ENCODE measurements at regions not wholly inside any gene's neighbourhood (a gene's known extent, or its start where the extent isn't known, plus 50 kb on each side); places are given as distances from the start of the nearest gene placed in this dataset.

DNA sequence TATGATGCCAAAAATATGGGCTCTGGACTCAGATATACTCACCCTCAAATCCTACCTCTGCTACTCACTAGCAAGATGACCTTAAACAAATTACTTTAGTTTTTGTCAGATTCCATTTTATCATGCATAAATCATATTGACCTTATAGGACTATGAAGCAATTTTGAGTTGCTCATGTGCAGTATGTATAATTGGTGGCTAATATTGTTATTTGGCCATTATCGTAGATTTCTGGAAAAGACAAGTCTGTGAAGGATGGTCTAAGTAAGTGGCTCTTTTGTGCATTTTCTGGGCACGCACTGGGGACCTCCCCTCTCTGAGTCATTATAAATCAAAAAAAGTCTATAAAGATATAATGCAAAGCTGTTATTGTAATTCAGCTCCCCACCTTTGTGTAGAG lies 393.0 kb downstream of the FGF10 start:
- no peaks in the 10 kb centered on the region for H3K36me3 ChIP-seq (ENCODE audit: control insufficient read depth, insufficient read depth, low read length)
- no peaks in the 10 kb centered on the region for H4K20me1 ChIP-seq (replicated peaks; ENCODE audit: control insufficient read depth, insufficient read depth, low read length)
- in situ Hi-C loops (cut with MboI): no loop called here
- H3K27me3 ChIP-seq (ENCODE audit: control insufficient read depth in 2 of 2, insufficient read depth in 2 of 2, low read length in 2 of 2): no peaks in the 10 kb centered on the region
- no peak overlapping the region for H2AFZ ChIP-seq (ENCODE audit: low read depth, low read length)
- no peak for FAIRE-seq
- DNase-seq (ENCODE audit: extremely low read depth in 1 of 4, low spot score in 3 of 4): no peak
- WGBS (ENCODE audit: insufficient coverage, low coverage, missing lambda C conversion rate): 0% methylated on average over 2 of the region's 2 CpGs
- no TSS peak for BruUV-seq (replicated peaks)
- no peak overlapping the region for H3K9ac ChIP-seq (ENCODE audit: insufficient read depth in 1 of 2, low read depth in 2 of 2, low read length in 2 of 2)
- no peak overlapping the region for H3K4me3 ChIP-seq
- no peaks in the 10 kb centered on the region for H3K4me1 ChIP-seq (replicated peaks in 1 of 2; ENCODE audit: control insufficient read depth in 2 of 2, insufficient read depth in 2 of 2, low read length in 2 of 2)
- ChIA-PET POLR2A (no interaction called here), CTCF (ENCODE audit: low intra/inter-chr PET ratio) (no interaction called here)
- no peaks in the 10 kb centered on the region for H3K79me2 ChIP-seq (ENCODE audit: control insufficient read depth, insufficient read depth, low read length)
- intact Hi-C loops (cut with micrococcal nuclease): no loop called here
- H3K9me1 ChIP-seq (ENCODE audit: control insufficient read depth, insufficient read depth, low read length): no peaks in the 10 kb centered on the region
- no peak overlapping the region for H3K4me2 ChIP-seq (ENCODE audit: insufficient read depth, low read length)
- no peaks in the 10 kb centered on the region; the same call in 1 of the 2 replicates for H3K9me3 ChIP-seq (replicated peaks; ENCODE audit: control insufficient read depth, insufficient read depth, low read depth, low read length)
- TF ChIP-seq CC2D1A (IDR thresholded peaks at IDR 0.05) (no peak), MIER1 (IDR thresholded peaks at IDR 0.05; ENCODE audit: low read depth) (no peak)
- H3K27ac ChIP-seq (ENCODE audit: extremely low read depth, low read depth, low read length): no peak overlapping the region
- no peak for ATAC-seq

DNA sequence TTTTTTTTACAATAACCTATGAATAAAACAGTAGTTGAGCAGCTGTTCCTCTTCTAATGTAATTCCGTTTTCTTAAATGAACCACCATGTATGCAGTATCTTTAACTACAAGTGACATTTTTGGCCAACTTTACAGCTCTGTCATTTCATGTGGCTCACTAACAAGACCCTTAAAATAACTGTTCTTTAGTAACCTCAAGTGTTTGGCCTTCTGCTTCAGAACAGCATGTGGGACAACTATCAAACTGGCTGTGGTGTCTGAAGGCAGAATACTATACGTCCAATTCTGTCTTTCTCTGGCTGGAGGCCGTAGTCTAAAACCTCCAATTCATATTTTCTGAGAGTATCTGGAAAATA lies 391.4 kb downstream of the NNT start:
- no peak overlapping the region for H3K4me2 ChIP-seq (ENCODE audit: insufficient read depth, low read length)
- no peaks in the 10 kb centered on the region; the same call in 1 of the 2 replicates for H3K9me3 ChIP-seq (replicated peaks; ENCODE audit: control insufficient read depth, insufficient read depth, low read depth, low read length)
- H2AFZ ChIP-seq (ENCODE audit: low read depth, low read length): no peak overlapping the region
- H3K27me3 ChIP-seq (ENCODE audit: control insufficient read depth in 2 of 2, insufficient read depth in 2 of 2, low read length in 2 of 2): no peaks in the 10 kb centered on the region
- WGBS (ENCODE audit: insufficient coverage, low coverage, missing lambda C conversion rate): 2% methylated on average over 3 of the region's 3 CpGs
- no peak for TF ChIP-seq SMARCB1 (IDR thresholded peaks at IDR 0.05; ENCODE audit: insufficient read length, low read depth)
- TF ChIP-seq HNRNPLL (IDR thresholded peaks at IDR 0.05; ENCODE audit: low read depth, low read length, poor library complexity, severe bottlenecking): no peak
- no peak for TF ChIP-seq FIP1L1 (IDR thresholded peaks at IDR 0.05; ENCODE audit: low read depth, low read length, poor library complexity, severe bottlenecking)
- TF ChIP-seq, protein P1, sequence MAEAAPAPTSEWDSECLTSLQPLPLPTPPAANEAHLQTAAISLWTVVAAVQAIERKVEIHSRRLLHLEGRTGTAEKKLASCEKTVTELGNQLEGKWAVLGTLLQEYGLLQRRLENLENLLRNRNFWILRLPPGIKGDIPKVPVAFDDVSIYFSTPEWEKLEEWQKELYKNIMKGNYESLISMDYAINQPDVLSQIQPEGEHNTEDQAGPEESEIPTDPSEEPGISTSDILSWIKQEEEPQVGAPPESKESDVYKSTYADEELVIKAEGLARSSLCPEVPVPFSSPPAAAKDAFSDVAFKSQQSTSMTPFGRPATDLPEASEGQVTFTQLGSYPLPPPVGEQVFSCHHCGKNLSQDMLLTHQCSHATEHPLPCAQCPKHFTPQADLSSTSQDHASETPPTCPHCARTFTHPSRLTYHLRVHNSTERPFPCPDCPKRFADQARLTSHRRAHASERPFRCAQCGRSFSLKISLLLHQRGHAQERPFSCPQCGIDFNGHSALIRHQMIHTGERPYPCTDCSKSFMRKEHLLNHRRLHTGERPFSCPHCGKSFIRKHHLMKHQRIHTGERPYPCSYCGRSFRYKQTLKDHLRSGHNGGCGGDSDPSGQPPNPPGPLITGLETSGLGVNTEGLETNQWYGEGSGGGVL (CRISPR knock-in tag; IDR thresholded peaks at IDR 0.05): no peak
- TF ChIP-seq XRCC3 (IDR thresholded peaks at IDR 0.05): no peak
- TF ChIP-seq PHB2 (IDR thresholded peaks at IDR 0.05; ENCODE audit: low read depth): no peak
- no peak for TF ChIP-seq ZNF174 (CRISPR knock-in tag; IDR thresholded peaks at IDR 0.05)
- TF ChIP-seq, protein P2, sequence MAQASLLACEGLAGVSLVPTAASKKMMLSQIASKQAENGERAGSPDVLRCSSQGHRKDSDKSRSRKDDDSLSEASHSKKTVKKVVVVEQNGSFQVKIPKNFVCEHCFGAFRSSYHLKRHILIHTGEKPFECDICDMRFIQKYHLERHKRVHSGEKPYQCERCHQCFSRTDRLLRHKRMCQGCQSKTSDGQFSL (CRISPR knock-in tag; IDR thresholded peaks at IDR 0.05): no peak
- TF ChIP-seq, protein P2 (tag; IDR thresholded peaks at IDR 0.05): no peak
- TF ChIP-seq IRF2 (CRISPR knock-in tag; IDR thresholded peaks at IDR 0.05): no peak
- no peak overlapping the region for H3K4me3 ChIP-seq
- H4K20me1 ChIP-seq (replicated peaks; ENCODE audit: control insufficient read depth, insufficient read depth, low read length): no peaks in the 10 kb centered on the region
- H3K27ac ChIP-seq (ENCODE audit: extremely low read depth, low read depth, low read length): no peak overlapping the region
- H3K36me3 ChIP-seq (ENCODE audit: control insufficient read depth, insufficient read depth, low read length): no peaks in the 10 kb centered on the region
- no peaks in the 10 kb centered on the region for H3K79me2 ChIP-seq (ENCODE audit: control insufficient read depth, insufficient read depth, low read length)
- no peak overlapping the region for H3K9ac ChIP-seq (ENCODE audit: insufficient read depth in 1 of 2, low read depth in 2 of 2, low read length in 2 of 2)
- CTCF ChIA-PET (ENCODE audit: low intra/inter-chr PET ratio): no interaction called here
- BruUV-seq (replicated peaks): no TSS peak
- no peaks in the 10 kb centered on the region for H3K9me1 ChIP-seq (ENCODE audit: control insufficient read depth, insufficient read depth, low read length)
- H3K4me1 ChIP-seq (replicated peaks in 1 of 2; ENCODE audit: control insufficient read depth in 2 of 2, insufficient read depth in 2 of 2, low read length in 2 of 2): no peaks in the 10 kb centered on the region
- FAIRE-seq: no peak
- DNase-seq (ENCODE audit: extremely low read depth in 1 of 4, low spot score in 3 of 4): no peak
- in situ Hi-C loops (cut with MboI) (no loop called here), intact Hi-C loops (cut with micrococcal nuclease) (no loop called here)
- no peak for ATAC-seq
- POLR2A ChIA-PET: interaction anchor here (0.6 kb wide), 1 partner anchor 670 kb away, joined by 3 read pairs; no protein-coding TSS in a partner anchor
